HUES48 (cell line): ENCODE measurements at regions not wholly inside any gene's neighbourhood (a gene's known extent, or its start where the extent isn't known, plus 50 kb on each side); places are given as distances from the start of the nearest gene placed in this dataset.

Experiments used
- H3K27ac ChIP-seq: one replicate; pipeline ENCODE4 v1.7.0; 2013; ENCODE audit warnings: low read depth, low read length, inconsistent platforms
- H3K27me3 ChIP-seq: 2 replicates; pipeline ENCODE4 v1.6.1; 2013; ENCODE audit warnings: mild to moderate bottlenecking, low read length; ENCODE audit not compliant: control insufficient read depth, insufficient read depth
- H3K36me3 ChIP-seq: 2 replicates; pipeline ENCODE4 v1.6.1; 2013; ENCODE audit warnings: low read length; ENCODE audit not compliant: control insufficient read depth, insufficient read depth
- H3K4me1 ChIP-seq: 2 replicates; pipeline ENCODE4 v1.6.1; 2013; ENCODE audit warnings: mild to moderate bottlenecking, low read length; ENCODE audit not compliant: control insufficient read depth, insufficient read depth
- H3K4me3 ChIP-seq: 2 replicates; pipeline ENCODE4 v1.5.1; 2013; ENCODE audit warnings: mild to moderate bottlenecking, low read depth, low read length
- H3K9ac ChIP-seq: 2 replicates; pipeline ENCODE4 v1.6.1; 2013; ENCODE audit warnings: mild to moderate bottlenecking, low read depth, low read length, moderate library complexity
- H3K9me3 ChIP-seq: 2 replicates; pipeline ENCODE4 v1.6.1; 2013; ENCODE audit warnings: low read length; ENCODE audit not compliant: control insufficient read depth, insufficient read depth

DNA sequence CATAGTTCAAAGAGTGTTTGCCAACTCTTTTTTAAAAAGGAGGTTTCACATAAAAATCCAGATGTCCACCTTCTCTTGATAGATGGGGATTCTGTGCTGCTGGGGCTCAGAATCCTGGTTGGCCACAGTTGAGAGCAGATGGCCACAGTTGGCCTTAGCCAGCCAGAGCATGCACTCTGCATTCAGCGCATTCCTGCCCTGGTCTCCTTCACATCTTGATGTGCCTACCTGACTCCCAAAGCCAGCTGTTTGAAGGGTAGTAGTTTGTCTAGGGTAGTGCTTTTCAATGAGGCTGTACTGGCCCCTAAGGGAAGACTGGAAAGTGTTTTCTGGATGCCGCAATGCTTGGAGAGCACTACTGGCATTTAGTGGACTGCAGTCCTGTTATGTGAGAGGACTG, 208.1 kb upstream of the HDAC9 start:
- Histone ChIP-seq H3K4me1 (no peaks in the 10 kb centered on the region), H3K27me3 (no peaks in the 10 kb centered on the region), H3K36me3 (no peaks in the 10 kb centered on the region), H3K27ac (no peak overlapping the region), H3K9ac (no peak overlapping the region), H3K9me3 (no peaks in the 10 kb centered on the region), H3K4me3 (no peak overlapping the region)

DNA sequence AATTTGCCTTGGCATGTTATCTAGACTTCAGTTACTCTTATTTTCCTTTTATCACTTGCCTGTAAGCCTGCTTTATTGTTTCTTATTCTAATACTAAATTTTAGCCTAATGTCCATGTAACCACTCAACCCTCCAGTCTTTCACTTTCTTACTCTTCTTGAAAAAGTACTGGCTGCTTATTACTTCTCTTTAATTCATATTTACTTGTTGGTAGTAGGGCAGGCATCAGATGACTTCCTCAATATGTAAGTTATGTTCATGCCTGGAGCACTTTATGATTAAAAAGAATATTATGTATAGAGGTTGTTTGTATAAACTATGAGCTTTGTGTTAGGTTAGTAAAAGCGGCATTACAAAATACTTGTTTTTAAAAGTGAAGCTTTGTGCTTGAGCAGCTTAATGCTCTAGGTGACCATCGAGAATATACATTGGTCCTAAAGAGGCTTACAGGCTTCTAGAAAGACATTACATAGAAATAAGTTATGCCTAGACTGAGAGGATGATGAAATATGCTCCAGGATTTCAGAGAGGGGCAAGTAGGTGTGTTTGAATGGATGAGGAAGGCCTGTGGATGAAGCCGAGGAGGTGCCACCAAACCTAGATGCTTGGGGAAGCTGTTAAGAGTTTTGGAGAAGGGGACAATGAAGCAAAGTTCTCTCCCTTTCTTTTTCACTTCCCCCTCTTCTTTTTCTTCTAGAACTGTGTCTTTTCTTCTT, 207.1 kb upstream of the HDAC9 start:
- H3K9ac ChIP-seq, result no peak overlapping the region
- H3K27ac ChIP-seq, result no peak overlapping the region
- H3K27me3 ChIP-seq, result no peaks in the 10 kb centered on the region
- no peaks in the 10 kb centered on the region for H3K4me1 ChIP-seq
- no peaks in the 10 kb centered on the region for H3K9me3 ChIP-seq
- H3K4me3 ChIP-seq, result no peak overlapping the region
- H3K36me3 ChIP-seq, result no peaks in the 10 kb centered on the region

DNA sequence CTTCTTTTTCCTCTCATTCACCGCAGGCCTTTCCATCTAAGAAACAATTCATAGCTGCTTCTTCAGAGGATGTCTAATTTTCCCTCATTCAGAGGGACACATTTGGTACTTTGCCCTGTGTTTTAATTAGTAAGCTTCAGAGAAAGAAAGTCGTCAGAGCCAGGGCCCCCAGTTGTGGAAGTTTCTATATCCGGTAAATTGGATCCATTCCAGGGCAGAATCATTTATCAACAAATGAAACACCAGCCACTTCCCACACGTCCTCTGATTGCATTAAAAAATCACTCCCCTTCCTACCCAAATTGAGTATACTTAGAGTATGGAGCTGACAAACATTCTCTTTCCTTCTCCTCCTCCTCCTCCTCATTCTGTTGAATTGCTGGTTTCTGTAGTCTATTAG, 205.8 kb upstream of the HDAC9 start:
- no peak overlapping the region for H3K9ac ChIP-seq
- H3K4me3 ChIP-seq, result no peak overlapping the region

DNA sequence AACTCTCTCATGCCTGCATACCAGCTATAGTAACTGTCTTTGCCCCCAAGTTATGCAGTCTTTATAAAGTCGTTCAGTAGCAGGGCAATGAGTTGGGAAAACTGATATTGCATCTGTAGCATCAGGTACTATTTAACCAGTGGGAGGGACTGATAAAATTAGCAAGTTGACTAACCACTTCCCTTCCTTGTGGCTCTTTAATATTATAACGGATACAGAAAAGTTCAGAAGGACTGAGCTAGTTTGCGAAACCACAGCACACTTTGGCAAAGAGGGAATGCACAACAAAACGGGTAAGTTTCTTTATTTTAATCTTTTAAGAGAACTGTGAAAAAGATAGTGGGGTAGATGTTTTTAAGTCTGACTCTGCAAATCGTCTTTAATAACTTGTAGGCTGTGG, 205.3 kb upstream of the HDAC9 start:
- H3K27ac ChIP-seq, result no peak overlapping the region
- H3K4me3 ChIP-seq, result no peak overlapping the region
- no peaks in the 10 kb centered on the region for H3K36me3 ChIP-seq
- H3K9ac ChIP-seq, result no peak overlapping the region
- H3K4me1 ChIP-seq, result no peaks in the 10 kb centered on the region
- H3K27me3 ChIP-seq, result no peaks in the 10 kb centered on the region
- no peaks in the 10 kb centered on the region for H3K9me3 ChIP-seq

More for the DNA sequence above, 205.8 kb upstream of the HDAC9 start:
- Histone ChIP-seq H3K27me3 (no peaks in the 10 kb centered on the region), H3K27ac (no peak overlapping the region), H3K4me1 (no peaks in the 10 kb centered on the region), H3K36me3 (no peaks in the 10 kb centered on the region), H3K9me3 (no peaks in the 10 kb centered on the region)

DNA sequence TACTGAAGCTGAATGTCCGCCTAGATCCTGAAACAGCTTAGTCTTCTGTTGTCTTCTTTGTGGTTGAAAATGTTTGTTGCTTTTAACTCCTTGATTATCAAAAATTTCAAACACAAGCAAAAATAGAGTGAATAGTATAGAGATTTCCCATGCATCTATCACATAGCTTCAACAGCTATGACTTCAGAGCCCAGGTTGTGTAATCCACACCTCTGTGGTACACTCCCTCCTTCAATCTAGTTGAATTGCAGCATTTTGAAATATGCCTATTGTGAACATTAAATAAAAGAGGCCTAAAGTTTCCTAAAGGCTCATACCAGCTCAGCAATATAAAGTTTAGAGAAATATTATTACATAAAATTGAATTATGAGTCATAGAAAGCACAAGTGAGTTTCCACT, 204.7 kb upstream of the HDAC9 start:
- H3K27ac ChIP-seq, result no peak overlapping the region
- no peaks in the 10 kb centered on the region for H3K4me1 ChIP-seq
- no peaks in the 10 kb centered on the region for H3K36me3 ChIP-seq
- no peaks in the 10 kb centered on the region for H3K9me3 ChIP-seq
- no peaks in the 10 kb centered on the region for H3K27me3 ChIP-seq
- H3K4me3 ChIP-seq, result no peak overlapping the region
- H3K9ac ChIP-seq, result no peak overlapping the region

DNA sequence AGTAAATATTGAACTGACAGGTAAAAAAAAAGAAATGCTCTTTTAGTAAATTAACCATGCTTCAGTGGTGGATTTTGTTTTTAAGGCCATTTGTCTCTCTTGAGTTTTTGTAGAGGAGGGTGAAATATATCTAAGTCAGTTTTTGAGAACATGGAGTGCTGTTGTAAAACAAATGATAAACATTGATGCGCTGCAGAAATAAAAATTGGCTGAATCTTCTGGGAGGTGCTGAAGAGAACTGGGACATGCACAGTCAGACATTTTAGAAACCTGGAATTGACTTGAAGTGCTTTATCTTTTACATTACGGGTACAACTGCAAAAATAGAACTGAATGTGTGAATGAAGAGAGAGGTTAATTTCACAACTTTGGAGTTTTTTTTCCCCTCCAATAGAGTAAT, 203.0 kb upstream of the HDAC9 start:
- H3K4me3 ChIP-seq, result no peak overlapping the region

DNA sequence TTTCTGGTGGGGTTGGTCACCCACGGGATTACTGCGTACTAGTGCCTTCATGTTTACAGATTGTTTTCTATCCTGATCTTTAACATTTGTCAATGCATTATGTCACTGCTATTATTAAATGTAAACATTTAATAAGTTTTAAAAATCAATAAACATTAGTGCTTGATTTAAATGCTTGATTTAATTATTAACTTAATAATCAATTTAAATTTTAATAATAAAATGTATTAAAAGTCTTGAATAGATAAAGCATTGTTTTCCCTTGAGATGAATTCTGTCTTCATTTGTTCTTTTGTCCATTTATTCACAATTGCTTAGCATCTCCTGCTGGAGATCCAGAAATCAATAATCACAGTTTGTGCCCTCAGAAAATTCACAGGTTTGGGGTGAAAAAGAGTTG, 201.8 kb upstream of the HDAC9 start:
- Histone ChIP-seq H3K27ac (no peak overlapping the region), H3K36me3 (no peaks in the 10 kb centered on the region), H3K27me3 (no peaks in the 10 kb centered on the region), H3K4me1 (no peaks in the 10 kb centered on the region), H3K4me3 (no peak overlapping the region), H3K9me3 (no peaks in the 10 kb centered on the region), H3K9ac (no peak overlapping the region)

More for the DNA sequence above, 203.0 kb upstream of the HDAC9 start:
- H3K9me3 ChIP-seq, result no peaks in the 10 kb centered on the region
- no peaks in the 10 kb centered on the region for H3K36me3 ChIP-seq
- H3K4me1 ChIP-seq, result no peaks in the 10 kb centered on the region
- H3K27ac ChIP-seq, result no peak overlapping the region
- H3K27me3 ChIP-seq, result no peaks in the 10 kb centered on the region
- no peak overlapping the region for H3K9ac ChIP-seq

DNA sequence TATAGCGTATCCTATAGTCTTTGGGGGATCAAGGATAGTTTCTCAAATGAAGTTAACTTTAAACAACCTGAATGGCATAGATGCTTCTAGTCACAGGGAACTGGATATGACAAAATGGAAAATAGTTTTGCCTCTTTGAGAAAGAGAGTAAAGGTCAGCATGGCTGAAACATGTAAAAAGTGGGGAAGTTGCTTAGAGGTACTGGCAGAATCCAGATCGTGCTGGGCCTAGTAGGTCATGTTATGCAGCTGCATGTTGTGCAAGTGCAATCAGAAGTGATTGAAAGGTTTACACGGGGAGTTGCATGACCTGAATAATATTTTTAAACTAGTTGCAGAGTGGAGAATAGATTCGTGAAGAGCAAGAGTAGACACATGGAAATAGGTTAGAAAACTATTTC, 201.1 kb upstream of the HDAC9 start:
- Histone ChIP-seq H3K9me3 (no peaks in the 10 kb centered on the region), H3K27ac (no peak overlapping the region), H3K9ac (no peak overlapping the region)

DNA sequence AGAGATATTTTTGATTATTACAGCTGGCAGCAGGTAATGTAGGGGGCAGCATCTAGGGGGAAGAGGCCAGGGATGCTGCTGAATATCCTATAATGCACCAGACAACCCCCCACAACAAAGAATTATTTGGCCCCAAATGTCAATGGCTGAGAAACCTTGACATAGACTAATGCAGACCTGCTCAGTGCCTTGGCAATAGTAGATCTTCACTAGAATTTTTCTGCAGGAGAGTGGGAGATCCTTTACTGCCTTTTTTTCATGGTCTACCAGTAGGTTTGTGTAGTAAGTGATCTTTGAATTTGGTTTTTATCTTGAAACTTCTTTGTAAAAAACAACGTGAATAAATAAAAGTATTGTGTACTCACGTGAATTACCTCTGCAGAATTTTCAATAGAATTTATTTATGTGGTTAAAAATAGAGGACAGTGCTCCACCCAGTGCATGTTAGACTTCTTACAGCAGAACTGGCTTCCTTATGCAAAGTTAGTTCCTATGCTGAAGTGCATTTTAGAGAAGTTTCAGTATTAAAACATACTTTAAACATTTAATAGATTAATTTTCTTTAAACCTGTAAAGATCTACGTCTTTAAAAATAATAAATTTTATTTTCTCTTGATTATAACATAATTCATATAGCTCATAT, 199.6 kb upstream of the HDAC9 start:
- Histone ChIP-seq H3K27ac (no peak overlapping the region), H3K9me3 (no peaks in the 10 kb centered on the region), H3K4me1 (0 out of 2 replicates have a peak, but pooled peaks cover 5% of the 10 kb centered on the region), H3K27me3 (no peaks in the 10 kb centered on the region), H3K9ac (no peak overlapping the region), H3K4me3 (no peak overlapping the region), H3K36me3 (no peaks in the 10 kb centered on the region)

More for the DNA sequence above, 201.1 kb upstream of the HDAC9 start:
- no peak overlapping the region for H3K4me3 ChIP-seq
- H3K4me1 ChIP-seq, result 0 out of 2 replicates have a peak, but pooled peaks cover 3% of the 10 kb centered on the region
- no peaks in the 10 kb centered on the region for H3K27me3 ChIP-seq
- H3K36me3 ChIP-seq, result no peaks in the 10 kb centered on the region

DNA sequence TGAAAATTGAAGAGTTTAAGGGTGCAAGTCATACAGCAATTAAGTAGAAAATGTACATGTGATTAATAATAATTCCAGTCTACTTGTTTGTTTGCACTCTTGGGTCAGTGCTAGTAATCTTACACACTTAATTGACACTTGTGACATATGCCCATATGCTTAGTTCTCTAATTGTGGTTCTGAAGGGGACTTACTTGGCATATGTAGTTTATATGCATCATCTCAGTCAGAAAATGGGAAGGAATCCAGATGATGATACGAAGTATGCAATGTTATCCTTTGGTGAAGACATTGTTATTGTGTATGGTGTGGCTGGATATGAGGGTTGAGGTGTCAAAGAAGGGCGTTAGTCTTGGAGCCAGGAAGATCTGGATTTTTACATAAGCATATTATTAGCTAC, 193.5 kb upstream of the HDAC9 start:
- Histone ChIP-seq H3K9me3 (no peaks in the 10 kb centered on the region), H3K4me1 (0 out of 2 replicates have a peak, but pooled peaks cover 5% of the 10 kb centered on the region), H3K9ac (no peak overlapping the region), H3K27me3 (no peaks in the 10 kb centered on the region), H3K27ac (no peak overlapping the region), H3K4me3 (no peak overlapping the region), H3K36me3 (no peaks in the 10 kb centered on the region)

DNA sequence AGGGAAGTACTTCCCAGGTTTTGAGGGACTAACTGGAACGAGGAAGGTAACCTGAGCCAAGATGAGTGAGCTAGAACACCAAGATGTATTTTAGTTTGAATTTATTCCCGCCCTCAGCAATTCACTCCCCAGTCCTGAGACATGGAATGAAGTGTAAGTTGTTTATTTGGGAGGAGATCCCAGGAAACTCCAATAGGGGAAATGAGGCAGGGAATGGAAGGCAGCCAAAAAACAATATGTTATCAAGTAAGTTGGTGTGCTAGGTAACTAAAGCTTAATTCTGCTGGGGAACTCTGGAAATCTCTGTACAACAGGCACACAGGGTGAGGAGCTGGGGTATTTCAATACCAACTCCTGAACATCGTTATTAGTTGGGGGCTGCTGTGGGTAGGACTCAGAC, 189.7 kb upstream of the HDAC9 start:
- Histone ChIP-seq H3K27me3 (no peaks in the 10 kb centered on the region), H3K4me1 (no peaks in the 10 kb centered on the region), H3K36me3 (no peaks in the 10 kb centered on the region), H3K9me3 (no peaks in the 10 kb centered on the region), H3K4me3 (no peak overlapping the region), H3K9ac (no peak overlapping the region), H3K27ac (no peak overlapping the region)
